Ascending aorta (tissue), 2 donors: ENCODE measurements at regions not wholly inside any gene's neighbourhood (a gene's known extent, or its start where the extent isn't known, plus 50 kb on each side); places are given as distances from the start of the nearest gene placed in this dataset.
"Not testable (repeated sequence)": the region's sequence is repeated elsewhere in the genome, so short reads cannot be mapped to it uniquely, and the experiment has no call there.

Experiments used
- DNase-seq, 2 donors: peaks; one replicate each; pipeline ENCODE4 v3.0.0-alpha.2; 2019; ENCODE audit warnings: low spot score in 2 of 2
- H3K27ac ChIP-seq, 2 donors: fragments of 200-600 bp; sonication (generic); one replicate each; pipeline ENCODE4 v1.5.1; 2016 to 2017; ENCODE audit warnings: mild to moderate bottlenecking in 1 of 2
- H3K27me3 ChIP-seq: fragments of 200-600 bp; sonication (generic); one replicate; pipeline ENCODE4 v1.5.1; 2017
- H3K36me3 ChIP-seq, 2 donors: fragments of 200-600 bp; sonication (generic); one replicate each; pipeline ENCODE4 v1.5.1; 2016
- H3K4me1 ChIP-seq, 2 donors: fragments of 200-600 bp; sonication (generic); one replicate each; pipeline ENCODE4 v1.5.1; 2016 to 2017; ENCODE audit warnings: mild to moderate bottlenecking in 1 of 2
- H3K4me3 ChIP-seq, 2 donors: fragments of 200-600 bp; sonication (generic); one replicate each; pipeline ENCODE4 v1.5.1; 2016 to 2017; ENCODE audit warnings: mild to moderate bottlenecking in 1 of 2
- H3K9me3 ChIP-seq, 2 donors: fragments of 200-600 bp; sonication (generic); one replicate each; pipeline ENCODE4 v1.5.1; 2016
- intact Hi-C: fragments of 100-400 bp; cut with DNase I; formaldehyde crosslinking; loops from one replicate; pipeline ENCODE4 v1.15.1; 2023
- TF ChIP-seq, protein P1 (sequence below), 3 experiments: fragments of 200-600 bp in 2 of 3; fragments of 450-650 bp in 1 of 3; sonication (generic) in 2 of 3; IDR thresholded peaks; one replicate each; pipeline ENCODE4 v1.5.1; 2016 to 2019; ENCODE audit warnings: antibody characterized with exemption in 3 of 3, mild to moderate bottlenecking in 1 of 3, moderate library complexity in 1 of 3

DNA sequence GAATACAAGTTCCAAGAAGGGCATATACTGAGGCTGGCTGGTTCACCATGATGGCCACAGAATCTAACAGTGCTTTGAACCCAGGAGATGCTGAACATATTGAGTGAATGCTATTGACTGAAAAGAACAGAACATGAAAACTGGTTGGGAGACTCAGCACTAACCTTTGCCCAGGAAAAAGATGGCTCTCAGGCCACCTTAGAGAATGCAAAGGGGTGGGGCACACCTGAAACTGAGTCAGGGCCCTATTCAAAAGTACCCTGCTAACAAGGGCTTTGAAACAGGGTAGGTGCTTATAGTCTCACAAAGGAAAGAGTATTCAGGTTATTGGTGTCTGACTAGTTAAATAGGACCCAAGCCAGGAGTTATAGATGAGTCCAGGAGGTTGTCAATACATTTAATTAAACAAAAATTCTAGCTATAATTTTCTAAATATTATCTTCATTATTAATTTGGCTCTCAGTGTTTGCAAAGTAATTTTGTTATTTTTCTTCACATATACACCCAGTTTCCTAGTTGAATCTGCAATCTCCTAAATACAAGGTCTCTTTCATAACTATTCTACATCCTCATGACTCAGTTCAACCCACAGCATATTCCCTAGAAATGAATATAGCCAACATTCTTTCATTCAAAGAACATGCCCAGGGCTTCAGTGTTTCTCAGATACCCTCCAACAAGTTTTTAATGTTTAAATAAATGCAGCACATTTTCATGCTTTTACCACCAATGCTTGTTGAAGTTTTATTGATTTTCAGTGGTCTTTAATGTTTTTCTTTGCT lies 144.2 kb upstream of the RAPGEF2 start:
- Histone ChIP-seq H3K27me3 (no peaks in the 10 kb centered on the region), H3K4me3 (no peak overlapping the region), H3K27ac (no peak overlapping the region), H3K9me3 (no peaks in the 10 kb centered on the region), H3K4me1 (no peaks in the 10 kb centered on the region), H3K36me3 (no peaks in the 10 kb centered on the region)
- no peak for DNase-seq
- intact Hi-C loops, result no loop called here
- TF ChIP-seq, protein P1, sequence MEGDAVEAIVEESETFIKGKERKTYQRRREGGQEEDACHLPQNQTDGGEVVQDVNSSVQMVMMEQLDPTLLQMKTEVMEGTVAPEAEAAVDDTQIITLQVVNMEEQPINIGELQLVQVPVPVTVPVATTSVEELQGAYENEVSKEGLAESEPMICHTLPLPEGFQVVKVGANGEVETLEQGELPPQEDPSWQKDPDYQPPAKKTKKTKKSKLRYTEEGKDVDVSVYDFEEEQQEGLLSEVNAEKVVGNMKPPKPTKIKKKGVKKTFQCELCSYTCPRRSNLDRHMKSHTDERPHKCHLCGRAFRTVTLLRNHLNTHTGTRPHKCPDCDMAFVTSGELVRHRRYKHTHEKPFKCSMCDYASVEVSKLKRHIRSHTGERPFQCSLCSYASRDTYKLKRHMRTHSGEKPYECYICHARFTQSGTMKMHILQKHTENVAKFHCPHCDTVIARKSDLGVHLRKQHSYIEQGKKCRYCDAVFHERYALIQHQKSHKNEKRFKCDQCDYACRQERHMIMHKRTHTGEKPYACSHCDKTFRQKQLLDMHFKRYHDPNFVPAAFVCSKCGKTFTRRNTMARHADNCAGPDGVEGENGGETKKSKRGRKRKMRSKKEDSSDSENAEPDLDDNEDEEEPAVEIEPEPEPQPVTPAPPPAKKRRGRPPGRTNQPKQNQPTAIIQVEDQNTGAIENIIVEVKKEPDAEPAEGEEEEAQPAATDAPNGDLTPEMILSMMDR (IDR thresholded peaks at IDR 0.05), result no peak

DNA sequence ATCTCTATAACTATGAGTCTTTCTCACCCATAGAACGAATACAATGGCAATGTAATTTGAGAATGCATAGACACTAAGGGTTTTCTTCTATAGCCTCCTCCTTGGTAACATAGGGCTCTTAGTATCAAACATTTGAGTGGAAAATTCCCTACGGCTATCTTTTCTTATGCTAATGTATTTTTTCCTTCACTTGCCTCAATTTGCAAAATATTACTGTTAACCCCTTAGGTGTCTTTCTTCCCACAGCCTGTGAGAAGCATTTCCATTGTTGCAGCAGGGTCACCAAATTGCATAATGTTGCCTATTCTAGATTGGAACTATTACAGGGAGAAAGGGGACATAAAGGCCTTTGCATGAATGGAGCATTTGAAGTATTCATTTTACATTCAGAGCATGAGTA lies 140.5 kb upstream of the RAPGEF2 start:
- no peaks in the 10 kb centered on the region for H3K9me3 ChIP-seq
- no peak for DNase-seq
- no peak overlapping the region for H3K4me3 ChIP-seq
- no peaks in the 10 kb centered on the region for H3K27me3 ChIP-seq
- H3K36me3 ChIP-seq, result no peaks in the 10 kb centered on the region
- H3K27ac ChIP-seq, result no peak overlapping the region
- intact Hi-C loops, result no loop called here
- no peaks in the 10 kb centered on the region for H3K4me1 ChIP-seq
- TF ChIP-seq, protein P1 (IDR thresholded peaks at IDR 0.05), result no peak

DNA sequence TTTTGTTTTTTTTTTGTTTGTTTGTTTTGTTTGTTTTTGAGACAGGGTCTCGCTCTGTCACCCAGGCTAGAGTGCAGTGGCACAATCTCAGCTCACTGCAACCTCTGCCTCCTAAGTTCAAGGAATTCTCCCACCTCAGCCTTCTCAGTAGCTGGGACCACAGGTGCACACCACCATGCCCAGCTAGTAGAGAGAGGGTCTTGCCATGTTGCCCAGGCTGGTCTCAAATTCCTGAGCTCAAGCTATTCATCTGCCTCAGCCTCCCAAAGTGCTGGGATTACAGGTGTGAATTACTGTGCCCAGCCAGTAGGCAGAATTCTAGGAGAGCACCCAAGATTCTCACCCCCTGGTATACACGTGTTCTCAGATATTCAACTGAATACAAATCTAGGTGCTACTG lies 139.6 kb upstream of the RAPGEF2 start:
- H3K4me1 ChIP-seq, H3K9me3 ChIP-seq, intact Hi-C loops, DNase-seq, H3K27me3 ChIP-seq, H3K36me3 ChIP-seq, H3K4me3 ChIP-seq, H3K27ac ChIP-seq: not testable (repeated sequence)

DNA sequence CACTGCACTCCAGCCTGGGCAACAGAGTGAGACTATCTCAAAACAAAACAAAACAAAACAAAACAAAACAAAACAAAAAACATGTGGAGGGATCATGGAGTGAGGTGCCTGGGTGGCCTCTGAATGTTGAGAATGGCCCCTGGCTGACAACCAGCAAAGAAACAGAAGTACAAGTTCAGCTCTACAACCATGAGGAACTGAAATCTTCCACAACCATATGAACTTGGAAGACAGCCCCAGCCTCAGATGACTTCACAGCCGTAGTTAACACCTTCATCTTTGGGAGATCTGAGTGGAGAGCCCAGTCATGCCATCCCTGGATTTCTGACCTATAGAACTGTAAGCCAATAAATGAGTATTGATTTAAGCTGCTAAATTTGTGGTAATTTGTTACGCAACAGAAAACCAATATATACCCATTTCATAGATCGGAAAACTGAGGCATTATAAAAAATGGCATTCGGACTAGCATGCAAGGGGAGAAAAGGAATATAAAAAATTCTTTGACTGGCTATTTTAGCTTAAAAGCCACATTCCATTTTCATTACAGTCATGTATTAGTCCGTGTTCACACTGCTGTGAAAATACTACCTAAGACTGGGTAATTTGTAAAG lies 138.7 kb upstream of the RAPGEF2 start:
- H3K4me1 ChIP-seq, result no peaks in the 10 kb centered on the region
- no peaks in the 10 kb centered on the region for H3K27me3 ChIP-seq
- no peak overlapping the region for H3K27ac ChIP-seq
- TF ChIP-seq, protein P1 (IDR thresholded peaks at IDR 0.05), result no peak
- no peaks in the 10 kb centered on the region for H3K36me3 ChIP-seq
- H3K4me3 ChIP-seq, result no peak overlapping the region
- no peaks in the 10 kb centered on the region for H3K9me3 ChIP-seq
- intact Hi-C loops, result no loop called here
- no peak for DNase-seq

DNA sequence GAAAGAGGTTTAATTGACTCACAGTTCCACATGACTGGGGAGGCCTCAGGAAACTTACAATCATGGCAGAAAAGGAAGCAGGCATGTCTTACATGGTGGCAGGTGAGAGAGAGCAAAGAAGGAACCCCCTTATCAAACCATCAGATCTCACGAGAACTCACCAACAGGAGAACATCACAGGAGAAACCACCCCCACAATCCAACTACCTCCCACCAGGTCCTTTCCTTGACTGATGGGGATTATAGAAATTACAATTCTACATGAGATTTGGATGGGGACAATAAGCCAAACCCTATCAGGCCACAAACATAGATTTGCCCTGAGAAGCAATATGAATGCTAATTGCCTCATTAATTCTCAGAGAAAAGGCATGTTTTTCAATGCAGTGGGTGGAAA lies 138.2 kb upstream of the RAPGEF2 start:
- TF ChIP-seq, protein P1 (IDR thresholded peaks at IDR 0.05), result no peak
- Histone ChIP-seq H3K27ac (no peak overlapping the region), H3K36me3 (no peaks in the 10 kb centered on the region), H3K4me3 (no peak overlapping the region), H3K27me3 (no peaks in the 10 kb centered on the region), H3K4me1 (no peaks in the 10 kb centered on the region), H3K9me3 (no peaks in the 10 kb centered on the region)
- intact Hi-C loops, result no loop called here
- no peak for DNase-seq

DNA sequence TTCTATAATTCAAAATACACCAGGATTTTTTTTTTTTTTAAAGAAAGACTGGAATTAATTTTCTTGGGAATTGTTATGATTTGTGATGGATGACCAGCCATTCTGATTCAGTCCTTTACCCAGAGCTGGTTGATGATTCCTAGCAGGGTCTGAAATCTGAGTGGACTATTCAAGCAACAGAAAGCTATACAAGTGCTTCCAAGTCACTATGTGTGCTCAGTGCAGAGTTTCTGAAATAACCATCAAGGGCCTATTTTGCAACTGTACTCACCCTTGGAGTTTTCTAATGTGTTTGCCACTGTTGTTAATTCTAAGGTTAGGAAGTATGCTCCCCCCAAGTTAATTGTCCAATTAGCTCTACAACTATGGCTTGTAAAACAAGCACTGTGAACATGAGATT lies 137.7 kb upstream of the RAPGEF2 start:
- intact Hi-C loops, result no loop called here
- Histone ChIP-seq H3K27ac (no peak overlapping the region), H3K36me3 (no peaks in the 10 kb centered on the region), H3K4me3 (no peak overlapping the region), H3K4me1 (no peaks in the 10 kb centered on the region), H3K9me3 (no peaks in the 10 kb centered on the region), H3K27me3 (no peaks in the 10 kb centered on the region)
- TF ChIP-seq, protein P1 (IDR thresholded peaks at IDR 0.05), result no peak
- no peak for DNase-seq
